ENCODE measurements at regions not wholly inside any gene's neighbourhood (a gene's known extent, or its start where the extent isn't known, plus 50 kb on each side); places are given as distances from the start of the nearest gene placed in this dataset.

DNA sequence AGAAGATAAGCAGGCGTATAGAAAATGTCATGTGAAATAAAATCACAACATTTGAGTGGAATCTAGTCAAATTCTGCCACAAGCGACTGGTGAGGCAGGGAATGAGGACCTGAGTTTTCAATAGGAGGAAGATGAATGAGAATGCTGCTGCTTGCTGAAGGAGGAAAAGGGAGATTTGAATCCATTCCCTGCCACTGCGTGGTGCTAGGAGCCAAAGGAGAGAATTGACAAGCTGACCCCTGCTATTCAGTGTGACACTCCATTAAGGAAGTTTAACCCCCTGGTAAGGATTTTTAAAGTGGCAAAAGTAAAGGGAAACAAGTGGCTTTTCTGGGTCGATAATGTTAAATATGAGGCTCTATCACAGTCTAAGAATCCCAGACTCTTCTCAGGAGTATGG is 314.0 kb downstream of the NAF1 start:
- TF ChIP-seq, protein P1, sequence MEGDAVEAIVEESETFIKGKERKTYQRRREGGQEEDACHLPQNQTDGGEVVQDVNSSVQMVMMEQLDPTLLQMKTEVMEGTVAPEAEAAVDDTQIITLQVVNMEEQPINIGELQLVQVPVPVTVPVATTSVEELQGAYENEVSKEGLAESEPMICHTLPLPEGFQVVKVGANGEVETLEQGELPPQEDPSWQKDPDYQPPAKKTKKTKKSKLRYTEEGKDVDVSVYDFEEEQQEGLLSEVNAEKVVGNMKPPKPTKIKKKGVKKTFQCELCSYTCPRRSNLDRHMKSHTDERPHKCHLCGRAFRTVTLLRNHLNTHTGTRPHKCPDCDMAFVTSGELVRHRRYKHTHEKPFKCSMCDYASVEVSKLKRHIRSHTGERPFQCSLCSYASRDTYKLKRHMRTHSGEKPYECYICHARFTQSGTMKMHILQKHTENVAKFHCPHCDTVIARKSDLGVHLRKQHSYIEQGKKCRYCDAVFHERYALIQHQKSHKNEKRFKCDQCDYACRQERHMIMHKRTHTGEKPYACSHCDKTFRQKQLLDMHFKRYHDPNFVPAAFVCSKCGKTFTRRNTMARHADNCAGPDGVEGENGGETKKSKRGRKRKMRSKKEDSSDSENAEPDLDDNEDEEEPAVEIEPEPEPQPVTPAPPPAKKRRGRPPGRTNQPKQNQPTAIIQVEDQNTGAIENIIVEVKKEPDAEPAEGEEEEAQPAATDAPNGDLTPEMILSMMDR (conservative IDR thresholded peaks at IDR 0.05), result no peak
- no peak for TF ChIP-seq ZFX (IDR thresholded peaks at IDR 0.05)
